ENCODE measurements at regions not wholly inside any gene's neighbourhood (a gene's known extent, or its start where the extent isn't known, plus 50 kb on each side); places are given as distances from the start of the nearest gene placed in this dataset.

DNA sequence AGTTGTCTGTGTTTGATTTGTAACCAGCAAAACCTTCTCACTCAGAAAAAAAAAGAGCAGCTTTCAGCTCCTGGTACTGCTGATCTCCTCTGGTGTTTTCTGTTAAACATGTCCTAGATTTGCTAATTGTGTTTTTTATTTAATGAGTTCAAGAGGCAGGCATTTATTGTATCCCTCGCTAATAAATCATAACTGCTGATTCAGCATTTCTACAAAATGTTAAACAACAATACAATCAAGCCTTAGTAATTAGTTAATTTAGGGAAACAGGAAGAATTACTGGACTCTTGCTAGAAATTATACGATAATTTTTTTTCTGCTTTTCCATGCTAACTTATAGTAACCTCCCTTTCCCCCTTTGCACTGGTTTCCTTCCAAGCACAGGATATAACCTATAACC lies 66.8 kb upstream of the NRP1 start:
- no peak for DNase-seq (ENCODE audit: low read depth in 1 of 2, low spot score in 1 of 2)

DNA sequence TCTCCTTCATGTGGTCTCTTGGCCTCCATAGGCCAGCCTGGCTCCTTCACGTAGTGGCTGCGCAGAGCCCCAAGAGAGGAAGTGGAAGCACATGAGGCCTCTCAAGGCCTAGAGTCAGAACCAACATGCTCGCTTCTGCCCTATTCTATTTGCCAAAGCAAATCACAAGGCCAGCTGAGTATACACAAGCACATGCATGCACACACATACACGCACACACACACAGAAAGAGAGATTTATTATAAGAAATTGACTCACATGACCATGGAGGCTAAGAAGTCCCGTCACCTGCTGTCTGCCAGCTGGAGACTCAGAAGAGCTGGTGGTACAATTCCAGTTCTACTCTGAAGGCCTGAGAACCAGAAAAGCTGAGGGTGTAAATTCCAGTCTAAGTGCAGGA lies 64.3 kb upstream of the NRP1 start:
- DNase-seq (ENCODE audit: low read depth in 1 of 2, low spot score in 1 of 2), result no peak

DNA sequence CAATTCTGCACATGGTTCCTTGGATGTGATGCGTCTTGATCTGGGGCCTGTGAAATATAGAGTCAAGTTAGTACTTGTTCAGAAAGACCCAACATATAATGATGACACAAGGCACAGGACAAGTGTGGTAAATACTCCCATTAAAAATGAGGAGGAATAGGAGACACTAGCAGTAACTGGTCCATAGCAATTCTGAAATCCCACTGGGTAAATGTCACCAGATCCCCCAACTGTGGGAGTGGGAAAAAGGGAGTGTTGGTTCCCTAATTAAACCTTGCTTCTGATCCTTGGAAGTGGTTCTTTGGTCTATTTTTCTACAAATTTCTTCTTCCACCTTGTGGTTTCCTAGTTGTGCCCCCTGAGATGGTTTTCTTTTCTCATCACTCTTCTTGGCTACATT lies 62.5 kb upstream of the NRP1 start:
- no peak for DNase-seq (ENCODE audit: low read depth in 1 of 2, low spot score in 1 of 2)

DNA sequence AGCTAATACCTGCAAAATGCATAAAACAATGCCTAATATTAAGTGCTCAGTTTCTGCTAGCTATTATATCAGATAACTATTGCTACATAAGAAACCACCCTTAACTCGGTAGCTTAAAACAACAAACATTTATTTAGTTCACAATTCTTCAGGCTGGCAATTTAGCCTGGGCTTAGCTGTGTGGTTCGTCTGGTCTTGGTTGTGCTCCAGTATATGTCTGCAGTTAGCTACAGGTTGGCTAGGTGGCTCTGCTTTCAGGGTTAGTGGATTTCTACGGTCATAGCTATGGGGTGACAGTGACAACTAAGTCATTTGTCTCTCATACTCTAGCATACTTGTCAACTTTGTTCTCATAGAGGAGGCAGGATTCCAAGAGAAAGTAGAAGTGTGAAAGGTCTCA lies 61.8 kb upstream of the NRP1 start:
- DNase-seq (ENCODE audit: low read depth in 1 of 2, low spot score in 1 of 2), result no peak

DNA sequence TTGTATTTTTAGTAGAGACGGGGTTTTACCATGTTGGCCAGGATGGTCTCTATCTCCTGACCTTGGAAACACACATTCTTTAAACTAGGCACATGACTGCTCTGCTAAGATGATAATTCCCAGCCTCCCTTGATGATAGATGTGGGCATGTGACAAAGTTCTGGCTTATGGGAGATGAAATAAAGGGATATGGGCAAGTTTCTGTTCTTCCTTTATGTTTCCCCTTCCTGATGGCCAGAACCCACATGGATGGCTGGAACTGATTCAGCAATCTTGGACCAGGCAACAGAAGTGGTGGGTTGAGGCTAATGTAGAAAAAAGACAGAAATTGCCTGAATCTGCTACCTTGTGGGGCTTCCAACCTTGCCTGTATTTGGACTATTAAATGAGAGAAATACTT lies 60.7 kb upstream of the NRP1 start:
- no peak for DNase-seq (ENCODE audit: low read depth in 1 of 2, low spot score in 1 of 2)

DNA sequence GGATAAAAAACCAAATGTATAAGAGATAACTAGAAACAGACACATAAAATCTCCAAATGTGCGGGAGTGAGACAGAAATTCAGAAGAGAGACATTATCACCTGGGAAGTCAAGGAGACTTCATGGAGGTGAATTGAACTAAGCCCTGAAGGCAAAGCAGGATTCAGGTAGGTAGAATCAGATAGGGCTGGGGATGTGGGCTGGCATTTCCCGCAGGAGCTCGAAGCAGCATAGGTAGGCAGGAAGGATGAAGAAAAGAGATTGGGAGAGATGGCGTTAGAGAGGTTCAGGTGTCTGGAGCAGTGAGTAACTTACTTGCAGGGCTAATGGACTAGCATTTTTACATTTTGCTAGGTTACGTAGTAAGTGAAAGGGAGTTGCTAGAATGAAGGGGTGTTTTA lies 58.2 kb upstream of the NRP1 start:
- no peak for DNase-seq (ENCODE audit: low read depth in 1 of 2, low spot score in 1 of 2)

DNA sequence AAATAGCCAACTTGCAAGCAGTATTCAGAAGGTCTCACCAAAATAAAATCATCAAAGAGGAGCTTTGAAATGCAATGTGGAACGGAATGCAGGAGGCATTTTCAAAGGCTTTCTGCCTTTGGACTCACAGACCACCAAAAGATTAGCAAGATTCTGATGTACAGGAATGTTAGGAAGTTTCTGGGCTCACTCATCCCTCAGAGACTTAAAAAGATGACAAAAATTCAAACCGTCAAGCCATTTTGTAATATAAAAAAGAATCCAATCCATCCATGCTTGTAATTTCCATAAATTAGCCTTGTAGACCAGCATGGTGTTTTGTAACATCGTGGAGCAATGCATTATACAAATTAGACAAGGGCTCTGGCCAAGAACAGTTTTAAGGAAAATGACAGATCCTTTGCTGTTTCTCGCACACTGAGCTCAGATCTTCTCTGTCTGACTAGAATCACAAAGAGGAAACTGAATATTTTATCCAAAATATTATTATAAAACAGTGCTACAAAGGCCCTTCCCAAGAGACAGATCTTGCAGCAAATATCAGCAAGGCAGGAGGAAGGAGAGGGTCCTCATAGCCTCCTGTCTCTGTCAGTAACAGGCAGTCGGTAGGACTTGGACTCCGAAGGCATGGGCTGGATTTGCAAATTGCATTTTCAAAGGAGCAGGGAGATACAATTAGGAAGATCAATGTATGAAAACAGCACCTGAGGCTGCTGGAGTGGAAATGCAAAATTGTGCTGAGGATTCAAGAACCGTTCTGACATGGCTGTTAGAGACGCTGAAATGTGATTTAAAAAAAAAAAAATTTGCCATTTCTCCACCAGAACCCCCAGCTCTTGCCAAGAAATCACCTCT lies 57.4 kb upstream of the NRP1 start:
- DNase-seq (ENCODE audit: low read depth in 1 of 2, low spot score in 1 of 2), result no peak

DNA sequence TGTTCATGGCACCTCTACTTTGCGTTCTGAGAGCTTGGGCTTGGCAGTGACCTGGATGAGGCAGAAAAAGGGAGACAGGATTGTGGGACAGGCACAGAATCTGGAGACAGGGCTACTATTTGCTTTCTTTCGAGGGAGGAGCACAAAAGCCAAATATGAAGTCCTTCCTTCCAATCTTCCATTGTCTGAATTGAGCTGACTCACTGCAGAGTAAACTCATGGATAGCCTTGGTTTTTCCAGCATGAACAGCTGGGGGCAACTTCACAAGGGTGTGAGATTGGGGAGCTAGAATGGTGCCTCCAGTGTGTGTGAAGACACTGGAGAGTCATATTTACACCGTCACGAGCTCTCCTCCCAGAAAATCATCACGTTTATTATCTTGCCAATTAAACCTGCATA lies 55.6 kb upstream of the NRP1 start:
- DNase-seq (ENCODE audit: low read depth in 1 of 2, low spot score in 1 of 2), result no peak

DNA sequence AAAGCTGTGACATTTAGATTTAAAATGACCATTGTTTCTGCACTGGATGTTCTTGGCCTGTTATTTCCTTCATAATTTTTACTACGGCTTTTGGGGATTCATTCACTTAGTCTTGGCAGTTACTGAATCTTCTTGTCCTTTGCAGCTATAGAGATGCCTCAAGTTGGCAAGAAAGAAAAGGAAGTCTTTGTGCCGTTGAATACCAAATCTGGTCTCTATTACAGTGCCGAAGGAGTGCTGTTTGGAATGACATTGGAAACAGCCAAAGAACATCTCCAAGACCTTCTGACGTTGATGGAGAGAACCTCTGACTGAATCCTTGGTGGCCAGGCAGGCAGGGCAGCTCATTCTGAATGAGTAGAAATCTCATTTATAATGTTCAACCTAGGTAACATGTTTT lies 54.3 kb upstream of the NRP1 start:
- DNase-seq (ENCODE audit: low read depth in 1 of 2, low spot score in 1 of 2), result no peak

DNA sequence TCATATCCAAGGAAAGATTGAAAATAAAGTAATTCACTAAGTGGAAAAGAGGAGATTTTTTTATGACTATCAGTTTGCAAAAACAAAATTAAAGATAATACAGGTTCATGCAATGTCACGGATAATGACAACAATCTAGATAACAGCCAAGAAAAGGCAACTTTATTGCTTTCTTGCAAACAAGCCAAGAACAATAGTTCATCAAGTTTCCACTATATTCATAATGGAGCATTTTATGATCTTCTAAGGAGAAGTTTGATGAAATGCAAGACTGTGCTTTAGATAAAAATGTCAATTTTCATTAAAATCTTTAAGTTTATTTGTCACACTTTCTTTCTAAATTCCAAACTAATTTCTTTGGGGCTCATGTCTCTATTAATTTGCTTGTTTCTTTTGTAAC lies 53.9 kb upstream of the NRP1 start:
- DNase-seq (ENCODE audit: low read depth in 1 of 2, low spot score in 1 of 2), result no peak

DNA sequence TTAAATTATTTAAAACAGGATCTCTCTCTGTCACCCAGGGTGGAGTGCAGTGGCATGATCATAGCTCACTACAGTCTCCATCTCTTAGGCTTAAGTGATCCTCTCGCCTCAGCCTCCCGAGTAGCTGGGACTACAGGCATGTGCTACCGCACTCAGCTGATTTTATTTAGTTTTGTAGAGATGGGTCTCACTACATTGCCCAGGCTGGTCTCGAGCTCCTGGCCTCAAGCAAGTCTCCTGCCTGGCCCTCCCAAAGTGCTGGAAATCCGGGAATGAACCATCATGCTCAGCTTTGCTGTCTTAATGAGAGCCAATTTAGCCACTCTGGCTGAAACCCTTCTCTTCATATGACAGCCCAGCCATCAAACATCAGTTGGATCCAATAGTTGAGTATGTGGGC lies 53.3 kb upstream of the NRP1 start:
- DNase-seq (ENCODE audit: low read depth in 1 of 2, low spot score in 1 of 2), result no peak

DNA sequence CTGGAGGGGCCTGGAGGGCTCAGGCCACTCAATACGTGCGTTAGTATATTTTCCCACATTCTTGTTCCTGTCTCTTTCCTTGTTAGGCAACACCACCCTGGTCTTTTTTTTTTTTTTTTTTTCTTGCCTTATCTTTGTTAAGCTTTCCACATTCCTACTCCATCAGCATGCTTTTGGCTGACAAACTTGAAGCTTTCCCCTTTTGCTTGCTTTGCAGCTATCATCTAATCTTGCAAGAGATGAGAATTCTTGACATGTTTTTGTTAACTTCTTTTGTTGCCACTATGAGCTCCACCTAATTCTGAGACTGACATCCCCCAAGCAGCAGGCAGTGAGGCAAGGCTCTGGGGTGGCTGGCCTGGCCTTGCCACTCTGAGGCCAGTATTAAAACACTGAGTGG lies 52.5 kb upstream of the NRP1 start:
- no peak for DNase-seq (ENCODE audit: low read depth in 1 of 2, low spot score in 1 of 2)

DNA sequence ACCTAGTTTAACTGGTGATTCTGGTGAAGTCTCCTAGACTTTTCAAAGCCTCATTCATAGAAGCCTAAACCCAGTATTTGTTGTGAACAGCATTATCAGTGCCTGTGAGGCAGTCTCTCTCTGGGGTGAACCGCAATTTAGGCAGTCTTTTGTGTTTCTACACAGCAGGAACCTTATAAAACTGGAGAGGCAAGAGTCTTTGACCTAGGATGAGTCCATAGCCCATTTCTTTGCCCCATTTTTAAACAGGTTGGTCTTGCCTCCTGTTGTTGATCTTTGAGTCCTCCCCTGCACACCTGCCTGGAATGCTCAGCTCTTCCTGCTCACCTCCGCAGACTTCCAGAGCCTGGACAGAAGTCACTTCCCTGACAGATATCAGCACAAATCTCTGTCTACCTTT lies 51.2 kb upstream of the NRP1 start:
- no peak for DNase-seq (ENCODE audit: low read depth in 1 of 2, low spot score in 1 of 2)

DNA sequence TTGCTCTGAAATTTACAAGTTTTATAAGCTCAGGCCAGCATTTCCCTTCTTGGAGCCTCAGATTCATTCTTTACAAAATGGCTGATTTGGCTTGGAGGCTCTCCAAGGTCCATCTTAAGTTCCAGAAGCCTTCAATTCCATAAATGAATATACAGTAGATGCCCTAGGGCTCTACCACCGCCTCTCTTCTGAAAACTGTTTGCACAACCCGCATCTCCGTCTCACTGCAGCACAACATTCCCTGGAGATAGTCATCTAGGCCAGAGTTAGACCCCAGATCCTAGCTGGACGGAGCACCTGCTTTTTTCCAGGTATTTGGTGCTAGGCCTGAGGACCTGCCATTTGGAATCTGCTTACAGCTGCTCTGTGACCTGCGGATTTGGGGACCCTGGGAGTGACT lies 50.5 kb upstream of the NRP1 start:
- DNase-seq (ENCODE audit: low read depth in 1 of 2, low spot score in 1 of 2), result no peak

All from activated CD4-positive, alpha-beta T cell treated with anti-CD3 and anti-CD28 coated beads, Interleukin-2, amount 50 U/mL, for 24 hours (primary cell).